ENCODE measurements at regions not wholly inside any gene's neighbourhood (a gene's known extent, or its start where the extent isn't known, plus 50 kb on each side); places are given as distances from the start of the nearest gene placed in this dataset.

DNA sequence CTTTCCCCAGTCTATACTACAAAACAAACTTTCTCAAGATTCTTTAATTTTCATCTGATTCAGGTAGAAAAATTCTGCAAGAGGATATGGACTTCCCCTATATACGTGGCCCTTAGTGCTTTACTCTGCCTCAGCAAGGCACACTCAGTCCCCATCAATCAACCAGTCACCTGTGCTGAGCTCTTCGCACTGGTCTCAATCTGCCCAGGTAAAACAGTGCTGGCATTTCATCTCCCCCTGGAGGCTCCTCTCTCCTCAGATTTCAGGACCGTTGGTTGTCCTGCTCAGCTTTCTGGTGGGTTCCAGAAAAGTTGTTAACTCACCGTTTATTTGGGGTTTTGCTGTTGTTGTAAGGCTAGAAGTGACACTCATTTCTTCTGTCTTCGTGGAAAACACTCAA, 518.1 kb downstream of the TRIML1 start:
- Mint-ChIP-seq H3K36me3 (no peaks in the 10 kb centered on the region), H3K27ac (no peak overlapping the region), H3K4me1 (no peaks in the 10 kb centered on the region), H3K9me3 (no peaks in the 10 kb centered on the region), H3K27me3 (ENCODE audit: low read depth) (no peaks in the 10 kb centered on the region), H3K4me3 (no peak overlapping the region)
- TF ChIP-seq, protein P1, sequence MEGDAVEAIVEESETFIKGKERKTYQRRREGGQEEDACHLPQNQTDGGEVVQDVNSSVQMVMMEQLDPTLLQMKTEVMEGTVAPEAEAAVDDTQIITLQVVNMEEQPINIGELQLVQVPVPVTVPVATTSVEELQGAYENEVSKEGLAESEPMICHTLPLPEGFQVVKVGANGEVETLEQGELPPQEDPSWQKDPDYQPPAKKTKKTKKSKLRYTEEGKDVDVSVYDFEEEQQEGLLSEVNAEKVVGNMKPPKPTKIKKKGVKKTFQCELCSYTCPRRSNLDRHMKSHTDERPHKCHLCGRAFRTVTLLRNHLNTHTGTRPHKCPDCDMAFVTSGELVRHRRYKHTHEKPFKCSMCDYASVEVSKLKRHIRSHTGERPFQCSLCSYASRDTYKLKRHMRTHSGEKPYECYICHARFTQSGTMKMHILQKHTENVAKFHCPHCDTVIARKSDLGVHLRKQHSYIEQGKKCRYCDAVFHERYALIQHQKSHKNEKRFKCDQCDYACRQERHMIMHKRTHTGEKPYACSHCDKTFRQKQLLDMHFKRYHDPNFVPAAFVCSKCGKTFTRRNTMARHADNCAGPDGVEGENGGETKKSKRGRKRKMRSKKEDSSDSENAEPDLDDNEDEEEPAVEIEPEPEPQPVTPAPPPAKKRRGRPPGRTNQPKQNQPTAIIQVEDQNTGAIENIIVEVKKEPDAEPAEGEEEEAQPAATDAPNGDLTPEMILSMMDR (IDR thresholded peaks at IDR 0.05; ENCODE audit: unreplicated experiment) = no peak
- no peak for DNase-seq (ENCODE audit: low spot score in 2 of 2, unreplicated experiment in 2 of 2)

GRCh38 chr4:188658958-188659522, 519.8 kb downstream of the TRIML1 start:
- H3K36me3 Mint-ChIP-seq = no peaks in the 10 kb centered on the region
- H3K9me3 Mint-ChIP-seq = no peaks in the 10 kb centered on the region

GRCh38 chr4:188660796-188661195, 521.6 kb downstream of the TRIML1 start:
- no peak overlapping the region for H3K27ac Mint-ChIP-seq
- no peaks in the 10 kb centered on the region for H3K9me3 Mint-ChIP-seq
- no peak for DNase-seq (ENCODE audit: low spot score in 2 of 2, unreplicated experiment in 2 of 2)

More at GRCh38 chr4:188658958-188659522, 519.8 kb downstream of the TRIML1 start:
- H3K4me1 Mint-ChIP-seq = no peaks in the 10 kb centered on the region
- DNase-seq (ENCODE audit: low spot score in 2 of 2, unreplicated experiment in 2 of 2) = no peak
- no peak overlapping the region for H3K4me3 Mint-ChIP-seq
- H3K27me3 Mint-ChIP-seq (ENCODE audit: low read depth) = no peaks in the 10 kb centered on the region
- H3K27ac Mint-ChIP-seq = no peak overlapping the region
- TF ChIP-seq, protein P1 (IDR thresholded peaks at IDR 0.05; ENCODE audit: unreplicated experiment) = no peak

DNA sequence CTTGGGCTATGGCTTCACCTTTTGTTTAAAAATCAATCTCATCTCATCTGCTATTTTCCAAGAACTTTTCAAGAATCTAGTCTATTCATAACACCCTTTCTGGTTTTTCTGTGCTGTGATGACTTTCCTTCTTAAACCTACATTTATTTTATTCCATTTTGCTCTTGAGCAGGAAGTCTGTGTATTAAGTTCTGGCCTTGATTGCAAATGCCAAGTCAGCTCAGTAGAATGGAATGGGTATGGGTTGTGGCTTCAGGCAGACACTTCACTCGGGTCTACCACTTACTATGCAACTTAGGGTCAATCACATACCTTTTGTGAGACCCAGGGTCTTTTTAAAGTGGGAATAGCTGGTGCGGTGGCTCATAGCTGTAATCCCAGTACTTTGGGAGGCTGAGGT, 522.3 kb downstream of the TRIML1 start:
- Mint-ChIP-seq H3K27me3 (ENCODE audit: low read depth) (no peaks in the 10 kb centered on the region), H3K27ac (no peak overlapping the region), H3K4me1 (peaks cover 3% of the 10 kb centered on the region), H3K4me3 (no peak overlapping the region), H3K9me3 (no peaks in the 10 kb centered on the region), H3K36me3 (no peaks in the 10 kb centered on the region)
- no peak for DNase-seq (ENCODE audit: low spot score in 2 of 2, unreplicated experiment in 2 of 2)
- TF ChIP-seq, protein P1 (IDR thresholded peaks at IDR 0.05; ENCODE audit: unreplicated experiment) = no peak

More at GRCh38 chr4:188660796-188661195, 521.6 kb downstream of the TRIML1 start:
- H3K4me3 Mint-ChIP-seq = no peak overlapping the region
- no peaks in the 10 kb centered on the region for H3K36me3 Mint-ChIP-seq
- no peaks in the 10 kb centered on the region for H3K27me3 Mint-ChIP-seq (ENCODE audit: low read depth)
- peaks cover 3% of the 10 kb centered on the region for H3K4me1 Mint-ChIP-seq
- TF ChIP-seq, protein P1 (IDR thresholded peaks at IDR 0.05; ENCODE audit: unreplicated experiment) = no peak

DNA sequence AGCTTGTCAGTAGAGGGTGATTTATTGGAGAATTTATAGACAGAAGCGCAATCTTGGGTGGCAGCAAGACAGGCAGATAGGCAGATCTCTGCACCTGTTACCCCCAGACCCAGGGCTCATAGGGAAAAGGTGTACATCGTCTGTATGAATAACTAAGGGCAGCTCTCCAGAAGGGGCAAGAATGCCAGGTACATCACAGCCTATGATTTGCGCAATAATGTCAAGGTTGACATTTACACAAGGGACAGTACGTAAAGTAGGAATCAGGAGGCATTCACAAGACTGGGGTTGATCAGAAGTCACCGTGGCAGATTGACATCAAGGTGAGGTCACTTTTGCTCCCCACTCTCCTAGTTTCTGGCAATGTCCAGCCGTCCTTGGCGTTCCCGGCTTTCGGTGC, 524.1 kb downstream of the TRIML1 start:
- H3K4me3 Mint-ChIP-seq = no peak overlapping the region
- peaks cover 3% of the 10 kb centered on the region for H3K4me1 Mint-ChIP-seq
- TF ChIP-seq, protein P1 (IDR thresholded peaks at IDR 0.05; ENCODE audit: unreplicated experiment) = no peak
- H3K27ac Mint-ChIP-seq = no peak overlapping the region
- H3K9me3 Mint-ChIP-seq = peaks cover 3% of the 10 kb centered on the region
- H3K36me3 Mint-ChIP-seq = no peaks in the 10 kb centered on the region
- no peaks in the 10 kb centered on the region for H3K27me3 Mint-ChIP-seq (ENCODE audit: low read depth)
- no peak for DNase-seq (ENCODE audit: low spot score in 2 of 2, unreplicated experiment in 2 of 2)
